ENCODE measurements at regions not wholly inside any gene's neighbourhood (a gene's known extent, or its start where the extent isn't known, plus 50 kb on each side); places are given as distances from the start of the nearest gene placed in this dataset.
A peak's percentile ranks its signal among the peaks of the same experiment; 100 is the strongest.

DNA sequence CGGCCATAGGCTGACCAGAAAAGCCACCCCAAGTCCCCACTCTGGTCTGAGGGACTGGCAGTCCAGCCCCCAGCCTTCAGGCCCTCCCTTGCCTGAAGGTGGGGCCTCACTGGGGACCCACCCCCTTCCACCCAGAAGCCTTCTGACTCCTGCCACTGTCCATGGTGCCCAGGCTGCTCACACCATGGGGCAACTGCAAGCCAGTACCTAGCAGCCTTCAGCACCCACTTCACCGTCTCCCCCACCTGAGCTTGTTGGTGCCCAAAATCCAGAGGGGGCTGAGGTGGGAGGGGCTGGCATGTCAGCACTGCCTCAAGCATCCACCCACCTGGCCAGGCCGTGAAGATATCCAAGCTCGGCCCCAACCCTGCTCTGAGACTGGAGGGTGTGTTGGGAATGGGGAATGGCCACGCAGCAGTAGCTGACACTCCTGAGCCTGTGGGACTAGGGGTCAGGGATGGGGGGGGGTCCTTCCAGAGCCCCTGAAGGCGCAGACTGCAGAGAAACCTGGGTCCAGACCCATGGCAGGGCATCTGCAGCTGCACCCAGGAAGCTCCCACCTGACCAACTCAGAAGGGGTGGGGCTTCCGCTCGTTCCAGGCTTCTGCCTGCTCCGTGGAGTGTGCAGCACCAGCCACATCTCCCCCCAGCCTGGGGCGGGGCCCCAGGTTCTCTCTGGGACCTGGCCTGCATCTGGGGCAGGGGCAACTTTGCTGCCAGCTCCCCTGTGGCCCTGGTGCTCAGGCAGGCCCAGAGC, 942.1 kb upstream of the EPHA7 start:
- H3K9me3 ChIP-seq = no peaks in the 10 kb centered on the region
- no peaks in the 10 kb centered on the region for H3K4me1 ChIP-seq
- no CpG with 5 or more reads among the region's 10 CpGs for WGBS, 2 donors (ENCODE audit: low coverage in 1 of 2)
- no peak overlapping the region for H3K4me3 ChIP-seq
- no peak overlapping the region for H3K27ac ChIP-seq
- H3K36me3 ChIP-seq = no peaks in the 10 kb centered on the region
- TF ChIP-seq POLR2A (IDR thresholded peaks at IDR 0.05) (no peak), POLR2AphosphoS5 (IDR thresholded peaks at IDR 0.05) (no peak), EP300 (IDR thresholded peaks at IDR 0.05) (no peak), CTCF (IDR thresholded peaks at IDR 0.05) (no peak)
- H3K27me3 ChIP-seq = no peaks in the 10 kb centered on the region
- peak; percentile 41 for ATAC-seq

DNA sequence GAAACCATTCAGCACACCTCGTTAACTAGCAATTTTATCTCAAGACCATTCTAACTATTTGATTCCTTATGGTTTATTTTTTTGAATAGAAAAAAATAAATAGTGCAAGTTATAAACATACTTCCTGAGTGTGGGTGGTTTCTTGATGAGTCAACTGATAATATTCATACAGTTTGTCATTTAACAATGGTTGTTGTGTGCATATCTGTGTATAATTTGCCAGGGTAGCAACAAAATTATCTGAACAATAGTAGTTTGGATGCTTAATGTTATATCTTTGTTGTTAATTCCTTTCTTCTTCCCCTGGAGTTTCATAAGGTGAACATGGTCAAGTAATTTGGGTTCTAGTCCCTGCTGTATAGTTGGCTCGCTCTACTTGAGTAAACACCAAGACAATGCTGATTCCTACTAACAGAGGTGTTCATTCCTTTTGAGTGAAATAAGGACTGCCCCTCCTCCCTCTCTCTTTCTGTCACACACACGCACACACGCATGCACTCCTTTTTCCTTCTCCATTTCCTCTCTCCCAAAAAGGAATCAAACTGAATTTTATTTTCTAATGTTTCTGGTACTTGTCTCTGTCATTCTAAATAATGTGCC, 938.1 kb upstream of the EPHA7 start:
- no peak overlapping the region for H3K27ac ChIP-seq
- 64 to 84% methylated on average over 3 to 4 of the region's 4 CpGs for WGBS, 2 donors (ENCODE audit: low coverage in 1 of 2)
- TF ChIP-seq POLR2AphosphoS5 (IDR thresholded peaks at IDR 0.05) = no peak
- TF ChIP-seq CTCF (IDR thresholded peaks at IDR 0.05) = no peak
- TF ChIP-seq POLR2A (IDR thresholded peaks at IDR 0.05) = no peak
- TF ChIP-seq EP300 (IDR thresholded peaks at IDR 0.05) = no peak
- no peak for ATAC-seq
- no peaks in the 10 kb centered on the region for H3K9me3 ChIP-seq
- no peaks in the 10 kb centered on the region for H3K27me3 ChIP-seq
- H3K4me3 ChIP-seq = no peak overlapping the region
- no peaks in the 10 kb centered on the region for H3K4me1 ChIP-seq
- no peaks in the 10 kb centered on the region for H3K36me3 ChIP-seq

DNA sequence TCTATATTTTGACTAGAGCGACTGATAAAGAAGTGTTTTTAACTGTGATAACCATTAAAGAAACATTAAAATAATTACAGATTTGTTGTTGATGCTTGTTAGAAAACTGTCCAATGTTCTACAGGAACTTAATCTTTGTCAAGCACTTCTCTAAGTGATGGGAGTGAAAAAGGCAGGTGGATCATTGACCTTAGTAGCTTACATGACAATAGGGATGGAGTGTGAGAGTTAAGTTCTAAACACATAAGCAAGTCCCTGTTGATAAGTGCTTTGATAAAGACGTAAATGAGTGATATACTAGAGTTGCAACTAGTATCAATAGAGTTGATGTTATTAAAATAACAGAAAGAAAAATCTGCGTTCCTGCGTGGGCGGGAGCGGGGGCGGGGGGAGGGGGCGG, 931.5 kb upstream of the EPHA7 start:
- H3K9me3 ChIP-seq = no peaks in the 10 kb centered on the region
- H3K27ac ChIP-seq = no peak overlapping the region
- no peaks in the 10 kb centered on the region for H3K27me3 ChIP-seq
- ATAC-seq = no peak
- no peak overlapping the region for H3K4me3 ChIP-seq
- H3K36me3 ChIP-seq = no peaks in the 10 kb centered on the region
- H3K4me1 ChIP-seq = no peaks in the 10 kb centered on the region
- no peak for TF ChIP-seq POLR2AphosphoS5 (IDR thresholded peaks at IDR 0.05)
- no peak for TF ChIP-seq EP300 (IDR thresholded peaks at IDR 0.05)
- 58 to 65% methylated on average over 8 of the region's 8 CpGs for WGBS, 2 donors (ENCODE audit: low coverage in 1 of 2)

DNA sequence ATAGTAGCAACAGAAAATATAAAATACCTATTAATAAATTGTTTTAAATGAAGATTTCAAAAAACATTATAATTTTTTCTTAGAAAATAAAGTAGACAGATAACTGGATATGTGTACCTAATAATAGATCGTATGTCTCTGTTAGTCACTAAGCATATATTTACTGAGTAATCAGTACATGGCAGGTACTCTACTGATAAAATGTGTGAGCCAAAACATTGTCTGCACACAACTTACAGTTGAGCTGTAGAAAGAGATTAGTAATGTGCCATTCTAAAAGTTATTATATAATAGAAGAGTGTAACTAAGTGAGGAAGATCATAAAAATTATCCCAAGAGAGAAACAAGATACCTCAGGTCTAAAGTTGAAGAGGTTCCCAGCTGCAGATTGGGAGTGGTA, 929.9 kb upstream of the EPHA7 start:
- 50 to 69% methylated on average over 1 of the region's 1 CpG for WGBS, 2 donors (ENCODE audit: low coverage in 1 of 2)
- ATAC-seq = no peak
- no peaks in the 10 kb centered on the region for H3K27me3 ChIP-seq

GRCh38 chr6:94344866-94345265, 925.5 kb upstream of the EPHA7 start:
- no peak for TF ChIP-seq POLR2A (IDR thresholded peaks at IDR 0.05)
- no peak for TF ChIP-seq CTCF (IDR thresholded peaks at IDR 0.05)
- no peak for TF ChIP-seq POLR2AphosphoS5 (IDR thresholded peaks at IDR 0.05)
- no peak for TF ChIP-seq EP300 (IDR thresholded peaks at IDR 0.05)
- 75 to 90% methylated on average over 1 of the region's 1 CpG for WGBS, 2 donors (ENCODE audit: low coverage in 1 of 2)
- Histone ChIP-seq H3K9me3 (no peaks in the 10 kb centered on the region), H3K4me3 (no peak overlapping the region), H3K27ac (no peak overlapping the region), H3K4me1 (no peaks in the 10 kb centered on the region), H3K27me3 (no peaks in the 10 kb centered on the region), H3K36me3 (no peaks in the 10 kb centered on the region)
- no peak for ATAC-seq

More for the DNA sequence above, 929.9 kb upstream of the EPHA7 start:
- TF ChIP-seq CTCF (IDR thresholded peaks at IDR 0.05) (no peak), POLR2AphosphoS5 (IDR thresholded peaks at IDR 0.05) (no peak), POLR2A (IDR thresholded peaks at IDR 0.05) (no peak)
- no peaks in the 10 kb centered on the region for H3K36me3 ChIP-seq
- no peak overlapping the region for H3K4me3 ChIP-seq
- no peak overlapping the region for H3K27ac ChIP-seq
- H3K9me3 ChIP-seq = no peaks in the 10 kb centered on the region
- H3K4me1 ChIP-seq = no peaks in the 10 kb centered on the region
